ENCODE measurements at regions not wholly inside any gene's neighbourhood (a gene's known extent, or its start where the extent isn't known, plus 50 kb on each side); places are given as distances from the start of the nearest gene placed in this dataset.
"Not testable (repeated sequence)": the region's sequence is repeated elsewhere in the genome, so short reads cannot be mapped to it uniquely, and the experiment has no call there.

DNA sequence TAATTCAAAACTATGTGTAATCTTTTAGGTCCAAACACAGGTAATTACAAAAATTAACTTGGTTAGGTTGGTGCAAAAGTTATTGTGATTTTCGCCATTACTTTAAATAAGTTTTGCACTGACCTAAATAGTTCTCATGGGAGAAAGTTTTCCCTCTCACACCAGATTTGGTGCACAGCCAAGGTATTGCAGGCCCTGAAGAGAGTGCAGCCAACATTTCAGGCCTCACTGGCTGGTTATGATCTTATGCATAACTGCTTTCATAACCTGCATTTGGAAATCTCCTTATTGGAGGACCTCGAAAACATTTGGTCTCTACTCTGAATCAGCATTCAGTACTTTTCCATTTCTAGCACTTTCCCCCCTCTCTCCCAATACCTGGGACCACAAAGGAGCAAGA is 993.1 kb upstream of the MANEA start:
- no peak overlapping the region for H3K27ac ChIP-seq

DNA sequence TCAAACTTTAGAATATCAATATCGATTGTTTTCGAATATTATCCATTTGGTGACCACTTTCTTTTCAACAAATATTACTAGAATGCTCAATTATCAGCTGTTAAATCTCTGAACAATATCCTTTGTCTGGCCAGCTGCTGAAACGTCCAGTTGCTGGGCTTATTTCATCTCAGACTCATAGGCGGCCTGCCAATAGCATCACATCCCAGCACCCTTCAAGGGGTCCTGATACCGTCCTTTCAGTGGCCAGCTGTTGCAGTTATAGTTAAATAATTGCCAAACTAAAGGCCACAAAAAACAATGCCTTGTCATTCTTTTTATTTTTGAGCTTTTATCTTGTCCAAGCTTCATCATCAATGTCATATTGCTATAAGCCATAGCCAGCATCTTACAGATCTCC is 1006.8 kb upstream of the MANEA start:
- intact Hi-C loops (cut with DNase I) = no loop called here
- H3K27ac ChIP-seq = no peak overlapping the region
- no peaks in the 10 kb centered on the region for H3K4me1 ChIP-seq
- TF ChIP-seq, protein P1, sequence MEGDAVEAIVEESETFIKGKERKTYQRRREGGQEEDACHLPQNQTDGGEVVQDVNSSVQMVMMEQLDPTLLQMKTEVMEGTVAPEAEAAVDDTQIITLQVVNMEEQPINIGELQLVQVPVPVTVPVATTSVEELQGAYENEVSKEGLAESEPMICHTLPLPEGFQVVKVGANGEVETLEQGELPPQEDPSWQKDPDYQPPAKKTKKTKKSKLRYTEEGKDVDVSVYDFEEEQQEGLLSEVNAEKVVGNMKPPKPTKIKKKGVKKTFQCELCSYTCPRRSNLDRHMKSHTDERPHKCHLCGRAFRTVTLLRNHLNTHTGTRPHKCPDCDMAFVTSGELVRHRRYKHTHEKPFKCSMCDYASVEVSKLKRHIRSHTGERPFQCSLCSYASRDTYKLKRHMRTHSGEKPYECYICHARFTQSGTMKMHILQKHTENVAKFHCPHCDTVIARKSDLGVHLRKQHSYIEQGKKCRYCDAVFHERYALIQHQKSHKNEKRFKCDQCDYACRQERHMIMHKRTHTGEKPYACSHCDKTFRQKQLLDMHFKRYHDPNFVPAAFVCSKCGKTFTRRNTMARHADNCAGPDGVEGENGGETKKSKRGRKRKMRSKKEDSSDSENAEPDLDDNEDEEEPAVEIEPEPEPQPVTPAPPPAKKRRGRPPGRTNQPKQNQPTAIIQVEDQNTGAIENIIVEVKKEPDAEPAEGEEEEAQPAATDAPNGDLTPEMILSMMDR (IDR thresholded peaks at IDR 0.05) = no peak
- no peak for DNase-seq
- no peak for ATAC-seq
- H3K36me3 ChIP-seq = no peaks in the 10 kb centered on the region
- H3K9me3 ChIP-seq = no peaks in the 10 kb centered on the region
- no peak overlapping the region for H3K4me3 ChIP-seq
- no peaks in the 10 kb centered on the region for H3K27me3 ChIP-seq (ENCODE audit: low read depth)

More for the DNA sequence above, 993.1 kb upstream of the MANEA start:
- Histone ChIP-seq H3K4me1 (no peaks in the 10 kb centered on the region), H3K4me3 (no peak overlapping the region), H3K36me3 (no peaks in the 10 kb centered on the region), H3K27me3 (ENCODE audit: low read depth) (no peaks in the 10 kb centered on the region), H3K9me3 (no peaks in the 10 kb centered on the region)
- DNase-seq (no peak), ATAC-seq (no peak)
- intact Hi-C loops (cut with DNase I) = no loop called here
- TF ChIP-seq, protein P1 (IDR thresholded peaks at IDR 0.05) = no peak

DNA sequence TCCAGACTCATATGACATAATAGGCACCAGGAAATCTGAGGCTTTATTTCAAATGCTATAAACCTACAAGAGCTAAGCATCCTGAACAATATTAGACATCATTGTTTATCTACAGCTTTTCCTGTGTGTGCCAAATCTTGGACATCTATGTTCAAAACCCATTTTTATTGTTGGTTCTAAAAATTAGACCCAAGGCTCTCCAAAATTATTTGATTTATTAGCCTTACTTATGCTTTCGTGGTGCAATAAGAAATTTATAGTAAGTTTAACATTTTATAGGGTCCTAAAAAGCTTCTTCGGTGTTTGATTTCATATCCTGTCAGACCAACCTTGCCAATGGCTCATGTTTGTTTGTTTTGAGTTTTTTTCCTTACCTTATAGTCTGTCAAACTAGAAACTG is 1014.5 kb upstream of the MANEA start:
- H3K27me3 ChIP-seq (ENCODE audit: low read depth) = no peaks in the 10 kb centered on the region
- no peak overlapping the region for H3K4me3 ChIP-seq
- H3K36me3 ChIP-seq = no peaks in the 10 kb centered on the region
- intact Hi-C loops (cut with DNase I) = no loop called here
- DNase-seq (no peak), ATAC-seq (no peak)
- H3K4me1 ChIP-seq = no peaks in the 10 kb centered on the region
- TF ChIP-seq, protein P1 (IDR thresholded peaks at IDR 0.05) = no peak
- no peaks in the 10 kb centered on the region for H3K9me3 ChIP-seq
- no peak overlapping the region for H3K27ac ChIP-seq

DNA sequence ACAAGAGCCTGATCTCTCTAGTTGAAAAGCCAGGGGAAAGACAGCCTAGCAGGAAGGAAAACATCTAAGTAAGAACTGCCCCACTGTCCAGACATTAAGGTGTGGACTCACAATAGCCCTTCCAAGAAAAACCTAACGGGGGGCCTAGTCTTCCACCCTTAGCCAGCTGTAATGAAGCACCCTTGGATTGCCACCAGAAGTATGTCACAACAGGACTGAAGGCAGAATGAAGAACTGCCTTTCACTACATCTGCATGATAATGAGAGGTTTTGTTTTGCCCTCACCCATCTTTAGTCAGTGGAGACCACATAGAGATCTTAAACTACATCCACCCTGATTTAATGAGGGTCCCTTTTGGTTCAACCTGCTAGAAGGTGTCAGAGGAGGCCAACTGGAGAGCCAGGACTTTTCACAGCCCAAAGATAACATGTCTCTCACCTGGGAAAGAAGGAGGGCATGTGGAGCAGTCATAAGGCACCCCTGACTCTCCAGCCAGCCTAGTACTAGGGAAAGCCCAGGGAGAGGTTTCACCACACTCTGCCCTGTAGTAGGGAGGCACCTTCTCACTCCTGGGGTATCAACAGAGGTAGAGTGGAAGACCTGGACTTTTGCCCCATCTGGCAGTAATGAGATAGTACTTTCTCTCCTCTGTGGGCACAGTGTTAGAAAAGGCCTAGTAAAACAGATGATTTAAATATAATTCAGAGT is 1017.4 kb upstream of the MANEA start:
- TF ChIP-seq, protein P1 (IDR thresholded peaks at IDR 0.05) = no peak
- ATAC-seq (no peak), DNase-seq (no peak)
- intact Hi-C loops (cut with DNase I) = no loop called here
- H3K4me1 ChIP-seq = no peaks in the 10 kb centered on the region
- H3K9me3 ChIP-seq = no peaks in the 10 kb centered on the region
- no peaks in the 10 kb centered on the region for H3K27me3 ChIP-seq (ENCODE audit: low read depth)
- H3K27ac ChIP-seq = no peak overlapping the region
- H3K36me3 ChIP-seq = no peaks in the 10 kb centered on the region
- H3K4me3 ChIP-seq = no peak overlapping the region

DNA sequence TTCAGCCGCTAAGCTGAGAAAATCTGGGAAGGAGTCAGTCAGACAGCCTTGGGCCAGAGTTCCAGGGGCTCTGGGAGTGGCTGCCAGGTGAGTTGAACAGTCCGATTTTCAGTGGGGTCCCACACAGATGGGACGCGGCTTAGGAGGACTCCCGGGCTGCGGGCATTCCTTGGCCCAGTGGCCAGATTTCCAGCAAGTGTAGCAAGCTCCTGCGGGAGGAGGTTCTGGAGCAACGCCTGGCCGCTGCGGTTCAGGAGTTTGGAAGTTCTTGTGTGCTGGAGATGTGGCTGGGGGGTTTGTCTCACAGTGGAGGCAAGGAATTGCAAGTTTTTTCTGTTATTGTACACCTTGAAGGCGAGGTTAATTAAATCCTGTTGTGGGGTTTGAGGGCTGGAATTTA is 1020.1 kb upstream of the MANEA start:
- H3K36me3 ChIP-seq; H3K27ac ChIP-seq; H3K27me3 ChIP-seq (ENCODE audit: low read depth); ATAC-seq; H3K4me3 ChIP-seq; intact Hi-C loops (cut with DNase I); H3K9me3 ChIP-seq; DNase-seq; H3K4me1 ChIP-seq: not testable (repeated sequence)

DNA sequence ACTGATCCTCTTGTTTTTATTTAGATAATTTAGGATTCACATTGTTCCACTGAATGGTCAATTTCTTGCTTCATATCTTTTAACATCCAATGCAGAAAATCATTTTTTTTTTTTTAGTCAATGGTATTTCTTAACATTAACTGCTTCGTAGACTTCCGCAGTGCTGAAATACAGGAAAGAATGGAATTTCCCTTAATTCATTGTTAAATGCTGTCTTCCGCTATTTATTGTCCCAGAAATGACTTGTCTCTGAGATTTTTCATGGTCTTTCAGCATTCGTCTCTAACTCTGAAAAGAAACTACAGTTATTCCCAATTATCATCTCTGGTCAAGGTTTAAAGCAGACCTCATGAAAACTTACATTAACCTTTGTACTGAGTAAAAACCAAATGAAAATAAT is 1029.1 kb upstream of the MANEA start:
- no peak for ATAC-seq
- intact Hi-C loops (cut with DNase I) = no loop called here
- TF ChIP-seq, protein P1 (IDR thresholded peaks at IDR 0.05) = no peak

More for the DNA sequence above, 1029.1 kb upstream of the MANEA start:
- no peaks in the 10 kb centered on the region for H3K36me3 ChIP-seq
- H3K27me3 ChIP-seq (ENCODE audit: low read depth) = no peaks in the 10 kb centered on the region
- DNase-seq = no peak
- no peaks in the 10 kb centered on the region for H3K4me1 ChIP-seq
- H3K9me3 ChIP-seq = no peaks in the 10 kb centered on the region
- no peak overlapping the region for H3K27ac ChIP-seq
- no peak overlapping the region for H3K4me3 ChIP-seq
